ENCODE measurements at regions not wholly inside any gene's neighbourhood (a gene's known extent, or its start where the extent isn't known, plus 50 kb on each side); places are given as distances from the start of the nearest gene placed in this dataset.

- no peak for DNase-seq (ENCODE audit: low read depth, low spot score)
These were observed 86.8 kb downstream of the CCT6B start for GRCh38 chr17:34874478-34874877.

- no peak for DNase-seq (ENCODE audit: low read depth, low spot score)
These were observed 88.6 kb downstream of the CCT6B start for GRCh38 chr17:34872640-34873039.

- no peak for DNase-seq (ENCODE audit: low read depth, low spot score)
These were observed 91.6 kb downstream of the CCT6B start for GRCh38 chr17:34869641-34870040.

GRCh38 chr17:34865716-34866115 lies 95.5 kb downstream of the CCT6B start:
- DNase-seq (ENCODE audit: low read depth, low spot score), result no peak

GRCh38 chr17:34862384-34862783 lies 98.9 kb downstream of the CCT6B start:
- peak; percentile 27 for DNase-seq (ENCODE audit: low read depth, low spot score)

GRCh38 chr17:34861864-34862263 lies 99.4 kb downstream of the CCT6B start:
- no peak for DNase-seq (ENCODE audit: low read depth, low spot score)

GRCh38 chr17:34859652-34860051 lies 101.6 kb downstream of the CCT6B start:
- no peak for DNase-seq (ENCODE audit: low read depth, low spot score)

- DNase-seq (ENCODE audit: low read depth, low spot score), result no peak
These were observed 102.4 kb downstream of the CCT6B start for GRCh38 chr17:34858591-34859565.

GRCh38 chr17:34853924-34854323 lies 107.3 kb downstream of the CCT6B start:
- no peak for DNase-seq (ENCODE audit: low read depth, low spot score)

GRCh38 chr17:34852614-34853013 lies 108.6 kb downstream of the CCT6B start:
- DNase-seq (ENCODE audit: low read depth, low spot score), result peak; percentile 16

GRCh38 chr17:34851961-34852540 lies 109.2 kb downstream of the CCT6B start:
- no peak for DNase-seq (ENCODE audit: low read depth, low spot score)

GRCh38 chr17:34850964-34851363 lies 110.3 kb downstream of the CCT6B start:
- DNase-seq (ENCODE audit: low read depth, low spot score), result no peak

- no peak for DNase-seq (ENCODE audit: low read depth, low spot score)
These were observed 111.2 kb downstream of the CCT6B start for GRCh38 chr17:34850023-34850422.

GRCh38 chr17:34847938-34848337 lies 113.3 kb downstream of the CCT6B start:
- no peak for DNase-seq (ENCODE audit: low read depth, low spot score)

- no peak for DNase-seq (ENCODE audit: low read depth, low spot score)
These were observed 116.0 kb downstream of the CCT6B start for GRCh38 chr17:34845296-34845695.

- no peak for DNase-seq (ENCODE audit: low read depth, low spot score)
These were observed 117.6 kb downstream of the CCT6B start for GRCh38 chr17:34843682-34844081.

- no peak for DNase-seq (ENCODE audit: low read depth, low spot score)
These were observed 119.0 kb downstream of the CCT6B start for GRCh38 chr17:34842235-34842634.

GRCh38 chr17:34841467-34841866 lies 119.8 kb downstream of the CCT6B start:
- no peak for DNase-seq (ENCODE audit: low read depth, low spot score)

GRCh38 chr17:34840750-34841149 lies 120.5 kb downstream of the CCT6B start:
- DNase-seq (ENCODE audit: low read depth, low spot score), result no peak

GRCh38 chr17:34837876-34838478 lies 123.3 kb downstream of the CCT6B start:
- no peak for DNase-seq (ENCODE audit: low read depth, low spot score)

- DNase-seq (ENCODE audit: low read depth, low spot score), result no peak
These were observed 128.9 kb downstream of the CCT6B start for GRCh38 chr17:34832376-34832775.

- DNase-seq (ENCODE audit: low read depth, low spot score), result no peak
These were observed 134.3 kb downstream of the CCT6B start for GRCh38 chr17:34827008-34827407.

GRCh38 chr17:34826332-34826731 lies 134.9 kb downstream of the CCT6B start:
- peak; percentile 91 for DNase-seq (ENCODE audit: low read depth, low spot score)

Measured in ELF-1 (cell line).